Neural progenitor cell (in vitro differentiated cells): ENCODE measurements at regions not wholly inside any gene's neighbourhood (a gene's known extent, or its start where the extent isn't known, plus 50 kb on each side); places are given as distances from the start of the nearest gene placed in this dataset.

Experiments used
- DNase-seq: peaks from one replicate; pipeline ENCODE4 v3.0.0-alpha.2; 2016; ENCODE audit warnings: low spot score
- H2AFZ ChIP-seq: fragments of 200-600 bp; sonication (generic); replicated peaks from 2 replicates; pipeline ENCODE4 v1.6.1; 2016; ENCODE audit warnings: antibody characterized with exemption
- H3F3A ChIP-seq: fragments of 200-600 bp; sonication (generic); 2 replicates; pipeline ENCODE4 v1.6.1; 2016; ENCODE audit warnings: antibody characterized with exemption, low read depth
- H3K27ac ChIP-seq: fragments of 200-600 bp; sonication (generic); 2 replicates; pipeline ENCODE4 v1.5.1; 2016; ENCODE audit warnings: mild to moderate bottlenecking
- H3K27me3 ChIP-seq: fragments of 200-600 bp; sonication (generic); 2 replicates; pipeline ENCODE4 v1.6.1; 2016; ENCODE audit warnings: mild to moderate bottlenecking, moderate library complexity
- H3K36me3 ChIP-seq: fragments of 200-600 bp; sonication (generic); 2 replicates; pipeline ENCODE4 v1.5.1; 2016
- H3K4me1 ChIP-seq: fragments of 200-600 bp; sonication (generic); 2 replicates; pipeline ENCODE4 v1.6.1; 2016; ENCODE audit warnings: mixed run types
- H3K4me2 ChIP-seq: fragments of 200-600 bp; sonication (generic); 2 replicates; pipeline ENCODE4 v1.6.1; 2016
- H3K4me3 ChIP-seq: fragments of 200-600 bp; sonication (generic); 2 replicates; pipeline ENCODE4 v1.5.1; 2016
- H3K79me2 ChIP-seq: fragments of 200-600 bp; sonication (generic); 2 replicates; pipeline ENCODE4 v1.6.1; 2016; ENCODE audit warnings: low read depth
- H3K9ac ChIP-seq: fragments of 200-600 bp; sonication (generic); 2 replicates; pipeline ENCODE4 v1.6.1; 2016
- H3K9me3 ChIP-seq: fragments of 200-600 bp; sonication (generic); 2 replicates; pipeline ENCODE4 v1.5.1; 2016; ENCODE audit warnings: low read depth
- H4K20me1 ChIP-seq: fragments of 200-600 bp; sonication (generic); 2 replicates; pipeline ENCODE4 v1.6.1; 2016; ENCODE audit warnings: low read depth
- H3K27ac Mint-ChIP-seq: 3 replicates; pipeline ENCODE4 v1.8.0; 2021; ENCODE audit warnings: mixed read lengths
- H3K27me3 Mint-ChIP-seq: 2 replicates; pipeline ENCODE4 v1.8.0; 2022; ENCODE audit warnings: low read depth, mild to moderate bottlenecking, inconsistent platforms, moderate library complexity, mixed read lengths; ENCODE audit not compliant: insufficient read depth
- H3K36me3 Mint-ChIP-seq: 3 replicates; pipeline ENCODE4 v1.8.0; 2021; ENCODE audit warnings: mixed read lengths
- H3K4me1 Mint-ChIP-seq: 3 replicates; pipeline ENCODE4 v1.8.0; 2021; ENCODE audit warnings: mixed read lengths
- H3K4me3 Mint-ChIP-seq: 3 replicates; pipeline ENCODE4 v1.8.0; 2021; ENCODE audit warnings: mild to moderate bottlenecking, moderate library complexity, mixed read lengths
- H3K9me3 Mint-ChIP-seq: 3 replicates; pipeline ENCODE4 v1.8.0; 2020; ENCODE audit warnings: mixed read lengths
- EZH2 ChIP-seq: fragments of 200-600 bp; sonication (generic); IDR thresholded peaks from 2 replicates; pipeline ENCODE4 v1.6.1; 2017; ENCODE audit warnings: antibody characterized with exemption, mild to moderate bottlenecking, moderate library complexity
- EZH2phosphoT487 ChIP-seq: fragments of 200-600 bp; sonication (generic); IDR thresholded peaks from 2 replicates; pipeline ENCODE4 v1.6.1; 2017; ENCODE audit warnings: antibody characterized with exemption
- TF ChIP-seq, protein P1 (sequence below): fragments of 200-600 bp; sonication (generic); IDR thresholded peaks from 2 replicates; pipeline ENCODE4 v1.5.1; 2017; ENCODE audit warnings: antibody characterized with exemption, mild to moderate bottlenecking

- Mint-ChIP-seq H3K27me3 (no peaks in the 10 kb centered on the region), H3K4me3 (no peak overlapping the region), H3K9me3 (peaks cover 2% of the 10 kb centered on the region), H3K36me3 (no peaks in the 10 kb centered on the region), H3K27ac (no peak overlapping the region), H3K4me1 (no peaks in the 10 kb centered on the region)
- H2AFZ ChIP-seq = no peak overlapping the region
- H4K20me1 ChIP-seq = no peaks in the 10 kb centered on the region
- H3K4me3 ChIP-seq = no peak overlapping the region
- TF ChIP-seq EZH2phosphoT487 = no peak
- TF ChIP-seq, protein P1, sequence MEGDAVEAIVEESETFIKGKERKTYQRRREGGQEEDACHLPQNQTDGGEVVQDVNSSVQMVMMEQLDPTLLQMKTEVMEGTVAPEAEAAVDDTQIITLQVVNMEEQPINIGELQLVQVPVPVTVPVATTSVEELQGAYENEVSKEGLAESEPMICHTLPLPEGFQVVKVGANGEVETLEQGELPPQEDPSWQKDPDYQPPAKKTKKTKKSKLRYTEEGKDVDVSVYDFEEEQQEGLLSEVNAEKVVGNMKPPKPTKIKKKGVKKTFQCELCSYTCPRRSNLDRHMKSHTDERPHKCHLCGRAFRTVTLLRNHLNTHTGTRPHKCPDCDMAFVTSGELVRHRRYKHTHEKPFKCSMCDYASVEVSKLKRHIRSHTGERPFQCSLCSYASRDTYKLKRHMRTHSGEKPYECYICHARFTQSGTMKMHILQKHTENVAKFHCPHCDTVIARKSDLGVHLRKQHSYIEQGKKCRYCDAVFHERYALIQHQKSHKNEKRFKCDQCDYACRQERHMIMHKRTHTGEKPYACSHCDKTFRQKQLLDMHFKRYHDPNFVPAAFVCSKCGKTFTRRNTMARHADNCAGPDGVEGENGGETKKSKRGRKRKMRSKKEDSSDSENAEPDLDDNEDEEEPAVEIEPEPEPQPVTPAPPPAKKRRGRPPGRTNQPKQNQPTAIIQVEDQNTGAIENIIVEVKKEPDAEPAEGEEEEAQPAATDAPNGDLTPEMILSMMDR = no peak
- TF ChIP-seq EZH2 = no peak
- no peaks in the 10 kb centered on the region for H3K4me1 ChIP-seq
- no peaks in the 10 kb centered on the region for H3F3A ChIP-seq
- no peaks in the 10 kb centered on the region for H3K36me3 ChIP-seq
- H3K4me2 ChIP-seq = no peak overlapping the region
- no peaks in the 10 kb centered on the region for H3K9me3 ChIP-seq
- no peak overlapping the region for H3K9ac ChIP-seq
- H3K79me2 ChIP-seq = no peaks in the 10 kb centered on the region
- no peaks in the 10 kb centered on the region for H3K27me3 ChIP-seq
- no peak for DNase-seq
- H3K27ac ChIP-seq = no peak overlapping the region
Measured at GRCh38 chr11:127993281-127993680, 594.1 kb downstream of the ETS1 start.

DNA sequence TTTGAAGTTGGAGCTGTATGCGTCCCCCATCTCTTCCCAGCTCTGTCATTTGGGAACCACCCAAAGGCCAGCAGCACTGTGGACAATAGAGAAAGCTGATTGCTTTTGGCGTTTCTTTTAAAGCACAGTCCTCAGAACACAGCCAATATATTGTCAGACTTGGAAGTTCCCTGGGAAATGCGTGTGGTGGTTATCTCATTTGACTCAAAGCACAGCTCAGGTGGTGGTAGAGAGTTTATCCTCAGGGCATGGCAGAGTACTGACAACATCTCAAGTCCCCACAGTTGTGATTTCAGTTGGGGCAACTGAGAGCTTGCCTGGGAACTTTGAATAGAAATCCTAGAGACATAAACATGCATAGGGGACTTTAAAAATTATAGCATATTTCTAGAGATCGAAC is 601.3 kb downstream of the ETS1 start:
- Mint-ChIP-seq H3K36me3 (no peaks in the 10 kb centered on the region), H3K27ac (no peak overlapping the region)

DNA sequence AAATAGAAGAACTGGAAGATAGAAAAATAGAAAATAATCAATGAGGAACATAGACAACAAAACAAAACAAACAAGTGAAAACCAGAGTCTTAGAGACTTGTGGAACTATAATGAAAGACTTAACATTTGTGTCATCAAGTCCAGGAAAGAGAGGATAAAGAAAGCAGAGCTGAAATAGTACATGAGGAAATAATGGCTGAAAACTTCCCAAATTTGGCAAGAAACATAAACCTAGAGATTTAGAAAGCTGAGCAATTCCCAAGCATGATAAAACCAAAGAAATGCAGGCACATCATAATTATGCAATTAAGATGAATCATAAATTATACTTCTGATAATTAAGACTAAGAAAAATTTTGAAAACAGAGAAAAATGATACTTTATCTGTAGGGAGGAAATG is 614.5 kb downstream of the ETS1 start:
- H3K4me2 ChIP-seq = no peak overlapping the region
- no peaks in the 10 kb centered on the region for H3K27me3 Mint-ChIP-seq
- H3K4me1 Mint-ChIP-seq = no peaks in the 10 kb centered on the region
- DNase-seq = no peak
- no peak overlapping the region for H3K9ac ChIP-seq
- no peaks in the 10 kb centered on the region for H3K4me1 ChIP-seq
- no peaks in the 10 kb centered on the region for H3K27me3 ChIP-seq
- TF ChIP-seq, protein P1 = no peak
- no peak for TF ChIP-seq EZH2
- no peak for TF ChIP-seq EZH2phosphoT487
- H3F3A ChIP-seq = no peaks in the 10 kb centered on the region
- H3K36me3 ChIP-seq = no peaks in the 10 kb centered on the region
- H3K27ac Mint-ChIP-seq = no peak overlapping the region
- H3K4me3 ChIP-seq = no peak overlapping the region
- no peaks in the 10 kb centered on the region for H3K36me3 Mint-ChIP-seq
- H3K27ac ChIP-seq = no peak overlapping the region
- H3K4me3 Mint-ChIP-seq = no peak overlapping the region
- H3K9me3 Mint-ChIP-seq = peaks cover 10% of the 10 kb centered on the region
- no peaks in the 10 kb centered on the region for H3K9me3 ChIP-seq
- H4K20me1 ChIP-seq = no peaks in the 10 kb centered on the region
- H2AFZ ChIP-seq = no peak overlapping the region
- no peaks in the 10 kb centered on the region for H3K79me2 ChIP-seq

More for the DNA sequence above, 601.3 kb downstream of the ETS1 start:
- Histone ChIP-seq H3K4me2 (no peak overlapping the region), H3K9me3 (no peaks in the 10 kb centered on the region), H3K4me3 (no peak overlapping the region), H3F3A (no peaks in the 10 kb centered on the region), H3K4me1 (no peaks in the 10 kb centered on the region), H3K27ac (no peak overlapping the region), H3K36me3 (no peaks in the 10 kb centered on the region), H3K79me2 (no peaks in the 10 kb centered on the region), H3K27me3 (no peaks in the 10 kb centered on the region), H4K20me1 (no peaks in the 10 kb centered on the region), H3K9ac (no peak overlapping the region), H2AFZ (no peak overlapping the region)
- TF ChIP-seq, protein P1 = no peak
- TF ChIP-seq EZH2 = no peak
- peaks cover 22% of the 10 kb centered on the region for H3K9me3 Mint-ChIP-seq
- no peaks in the 10 kb centered on the region for H3K4me1 Mint-ChIP-seq
- no peak for DNase-seq
- H3K4me3 Mint-ChIP-seq = no peak overlapping the region
- peaks cover 2% of the 10 kb centered on the region for H3K27me3 Mint-ChIP-seq

GRCh38 chr11:127971448-127971847 is 615.9 kb downstream of the ETS1 start:
- no peaks in the 10 kb centered on the region for H4K20me1 ChIP-seq
- TF ChIP-seq, protein P1 = no peak
- no peak for TF ChIP-seq EZH2phosphoT487
- TF ChIP-seq EZH2 = no peak
- no peaks in the 10 kb centered on the region for H3K79me2 ChIP-seq
- peaks cover 2% of the 10 kb centered on the region for H3K4me1 Mint-ChIP-seq
- no peak overlapping the region for H2AFZ ChIP-seq
- peaks cover 10% of the 10 kb centered on the region for H3K9me3 Mint-ChIP-seq
- no peaks in the 10 kb centered on the region for H3K36me3 ChIP-seq
- H3K9ac ChIP-seq = no peak overlapping the region
- no peak overlapping the region for H3K27ac Mint-ChIP-seq
- DNase-seq = no peak
- no peaks in the 10 kb centered on the region for H3K4me1 ChIP-seq
- no peak overlapping the region for H3K27ac ChIP-seq
- no peak overlapping the region for H3K4me2 ChIP-seq
- H3F3A ChIP-seq = no peaks in the 10 kb centered on the region
- H3K27me3 Mint-ChIP-seq = no peaks in the 10 kb centered on the region
- H3K9me3 ChIP-seq = no peaks in the 10 kb centered on the region
- H3K27me3 ChIP-seq = no peaks in the 10 kb centered on the region
- no peak overlapping the region for H3K4me3 Mint-ChIP-seq
- no peak overlapping the region for H3K4me3 ChIP-seq
- H3K36me3 Mint-ChIP-seq = no peaks in the 10 kb centered on the region
